K562 (cell line): ENCODE measurements at regions not wholly inside any gene's neighbourhood (a gene's known extent, or its start where the extent isn't known, plus 50 kb on each side); places are given as distances from the start of the nearest gene placed in this dataset.
"Not testable (repeated sequence)": the region's sequence is repeated elsewhere in the genome, so short reads cannot be mapped to it uniquely, and the experiment has no call there.

Experiments
- ATAC-seq: fragments of 200-7000 bp; cut with Tn5 transposase; 3 replicates; pipeline ENCODE4 v1.9.1; 2020; ENCODE audit warnings: moderate library complexity
- BruUV-seq: library from RNA; stranded (reverse); fragments of 400-500 nt; replicated peaks from 2 replicates; lab custom pipeline; 2021; lab: Mats Ljungman, UMichigan
- CTCF ChIA-PET: fragments of 300-600 bp; formaldehyde crosslinking; extraction: SDS; loops from one replicate; lab custom pipeline; 2021; ENCODE audit warnings: low intra/inter-chr PET ratio; lab: Yijun Ruan, JAX
- POLR2A ChIA-PET: fragments of 300-600, 350-650 bp; sonication (Branson Sonifier 250); formaldehyde crosslinking; extraction: SDS; loops from one replicate; lab custom pipeline; 2021; ENCODE audit warnings: antibody characterized with exemption, inconsistent platforms; lab: Yijun Ruan, JAX
- DNase-seq, 4 experiments: peaks; one replicate each; pipeline versions ENCODE4 v3.0.0 to v3.0.0-alpha.2; 2011 to 2018; ENCODE audit warnings: low spot score in 3 of 4, mixed read lengths in 3 of 4; ENCODE audit errors: extremely low read depth in 1 of 4
- FAIRE-seq: peaks from 2 replicates; lab custom pipeline; 2011; peaks lifted over from hg19 to GRCh38; lab: Jason Lieb, UNC
- H2AFZ ChIP-seq: 2 replicates; pipeline ENCODE4 v1.6.0; 2011; ENCODE audit warnings: low read depth, low read length, control low read depth, inconsistent platforms
- H3K27ac ChIP-seq: fragments of 200-600 bp; 3 replicates; pipeline ENCODE4 v1.8.0; 2011; ENCODE audit warnings: low read depth, mild to moderate bottlenecking, control low read depth, inconsistent platforms, low read length, moderate library complexity, mixed read lengths; ENCODE audit errors: extremely low read depth
- H3K27me3 ChIP-seq, 2 experiments: fragments of 300-600 bp in 1 of 2; 2 replicates in 1 of 2; 3 replicates in 1 of 2; pipeline versions ENCODE4 v1.6.0 to v1.8.0; 2011; ENCODE audit warnings: inconsistent platforms in 2 of 2, low read length in 2 of 2, mild to moderate bottlenecking in 1 of 2, mixed read lengths in 1 of 2, moderate library complexity in 1 of 2; ENCODE audit not compliant: control insufficient read depth in 2 of 2, insufficient read depth in 2 of 2
- H3K36me3 ChIP-seq: fragments of 300-600 bp; 3 replicates; pipeline ENCODE4 v1.8.0; 2011; ENCODE audit warnings: mild to moderate bottlenecking, low read length, inconsistent platforms; ENCODE audit not compliant: control insufficient read depth, insufficient read depth
- H3K4me1 ChIP-seq, 2 experiments: fragments of 200-600 bp in 1 of 2; replicated peaks in 1 of 2; 2 replicates in 1 of 2; 3 replicates in 1 of 2; pipeline versions ENCODE4 v1.5.1 to v1.8.0; 2011; ENCODE audit warnings: inconsistent platforms in 2 of 2, low read length in 2 of 2, mild to moderate bottlenecking in 1 of 2, mixed read lengths in 1 of 2, moderate library complexity in 1 of 2; ENCODE audit not compliant: control insufficient read depth in 2 of 2, insufficient read depth in 2 of 2
- H3K4me2 ChIP-seq: 2 replicates; pipeline ENCODE4 v1.6.1; 2011; ENCODE audit warnings: low read length, control low read depth, inconsistent platforms, mixed read lengths; ENCODE audit not compliant: insufficient read depth
- H3K4me3 ChIP-seq: fragments of 200-600 bp; sonication (generic), shearing (Covaris generic); 2 replicates; pipeline ENCODE4 v1.5.1; 2016; ENCODE audit warnings: control low read depth, inconsistent platforms
- H3K79me2 ChIP-seq: fragments of 200-600 bp; 3 replicates; pipeline ENCODE4 v1.8.0; 2011; ENCODE audit warnings: low read length, inconsistent platforms; ENCODE audit not compliant: control insufficient read depth, insufficient read depth
- H3K9ac ChIP-seq, 2 experiments: 2 replicates each; pipeline versions ENCODE4 v1.6.0 to v1.6.1; 2011; ENCODE audit warnings: low read depth in 2 of 2, low read length in 2 of 2, control low read depth in 1 of 2, inconsistent platforms in 1 of 2, mild to moderate bottlenecking in 1 of 2, mixed read lengths in 1 of 2; ENCODE audit not compliant: insufficient read depth in 1 of 2
- H3K9me1 ChIP-seq: one replicate; pipeline ENCODE4 v1.6.0; 2011; ENCODE audit warnings: inconsistent platforms, mild to moderate bottlenecking, low read length, moderate library complexity; ENCODE audit not compliant: control insufficient read depth, insufficient read depth
- H3K9me3 ChIP-seq: replicated peaks from 2 replicates; pipeline ENCODE4 v1.5.1; 2011; ENCODE audit warnings: low read depth, low read length, inconsistent platforms; ENCODE audit not compliant: control insufficient read depth, insufficient read depth
- H4K20me1 ChIP-seq: replicated peaks from 2 replicates; pipeline ENCODE4 v1.6.1; 2011; ENCODE audit warnings: low read length, inconsistent platforms, mixed read lengths; ENCODE audit not compliant: control insufficient read depth, insufficient read depth
- POLR2AphosphoS5 ChIP-seq: IDR thresholded peaks from 2 replicates; pipeline ENCODE4 v1.6.1; 2011; ENCODE audit warnings: mild to moderate bottlenecking, low read depth, low read length, moderate library complexity; ENCODE audit not compliant: control insufficient read depth, insufficient read depth
- POU5F1 ChIP-seq: fragments of 150-350 bp; IDR thresholded peaks from 2 replicates; pipeline ENCODE4 v1.6.1; 2014; ENCODE audit warnings: borderline replicate concordance, low read length, low read depth, mild to moderate bottlenecking; ENCODE audit not compliant: partially characterized antibody
- STAT5A ChIP-seq: IDR thresholded peaks from 2 replicates; pipeline ENCODE4 v1.6.1; 2012; ENCODE audit warnings: low read length, inconsistent platforms, borderline replicate concordance
- ZNF431 ChIP-seq: sonication (generic); formaldehyde crosslinking; IDR thresholded peaks from 2 replicates; pipeline ENCODE4 v1.8.0; 2022; ENCODE audit warnings: mild to moderate bottlenecking, missing genetic modification reagents
- WGBS: fragments of 100-300 bp; shearing (Covaris generic); methylation state at CpG from one replicate; pipeline ENCODE4 v1.1.6; 2016; ENCODE audit warnings: low coverage, mixed read lengths; ENCODE audit not compliant: insufficient coverage; ENCODE audit errors: missing lambda C conversion rate; 5-methylcytosine and 5-hydroxymethylcytosine counted together
- in situ Hi-C: fragments of 300-500 bp; cut with MboI; formaldehyde crosslinking; loops from 4 replicates; pipeline ENCODE4 v1.15.0; 2018; ENCODE audit warnings: inconsistent platforms, mixed read lengths
- intact Hi-C: fragments of 100-400 bp; cut with micrococcal nuclease; formaldehyde crosslinking; loops from 2 replicates; pipeline ENCODE4 v1.14.2; 2022
- TF ChIP-seq, protein P1 (sequence below): sonication (generic); formaldehyde crosslinking; IDR thresholded peaks from 2 replicates; pipeline ENCODE4 v1.8.0; 2023; ENCODE audit warnings: mild to moderate bottlenecking, missing genetic modification reagents

DNA sequence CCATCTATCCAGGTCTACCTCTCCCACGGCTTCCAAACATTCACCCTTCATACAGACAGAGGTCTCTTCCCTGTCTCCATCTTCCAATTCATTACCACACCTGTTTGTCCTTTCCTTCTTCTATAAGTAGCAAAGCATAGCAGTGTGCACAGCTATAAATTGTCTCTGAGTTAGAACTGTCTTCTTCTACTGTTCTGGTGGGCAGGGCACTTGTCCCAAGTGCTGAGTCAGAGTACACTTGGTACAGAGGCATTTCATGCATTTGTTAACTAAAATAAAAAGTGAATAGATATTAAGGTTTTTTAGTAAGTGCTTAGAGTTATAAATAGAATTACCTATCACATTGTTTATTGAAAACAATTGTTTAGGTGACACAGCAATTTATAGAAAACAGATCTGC is 150.1 kb upstream of the CCDC54 start (continued):
- TF ChIP-seq, protein P1, sequence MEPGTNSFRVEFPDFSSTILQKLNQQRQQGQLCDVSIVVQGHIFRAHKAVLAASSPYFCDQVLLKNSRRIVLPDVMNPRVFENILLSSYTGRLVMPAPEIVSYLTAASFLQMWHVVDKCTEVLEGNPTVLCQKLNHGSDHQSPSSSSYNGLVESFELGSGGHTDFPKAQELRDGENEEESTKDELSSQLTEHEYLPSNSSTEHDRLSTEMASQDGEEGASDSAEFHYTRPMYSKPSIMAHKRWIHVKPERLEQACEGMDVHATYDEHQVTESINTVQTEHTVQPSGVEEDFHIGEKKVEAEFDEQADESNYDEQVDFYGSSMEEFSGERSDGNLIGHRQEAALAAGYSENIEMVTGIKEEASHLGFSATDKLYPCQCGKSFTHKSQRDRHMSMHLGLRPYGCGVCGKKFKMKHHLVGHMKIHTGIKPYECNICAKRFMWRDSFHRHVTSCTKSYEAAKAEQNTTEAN (CRISPR knock-in tag), result no peak
- no peak for TF ChIP-seq POU5F1
- no peak for TF ChIP-seq STAT5A
- TF ChIP-seq POLR2AphosphoS5, result no peak
- TF ChIP-seq ZNF431 (CRISPR knock-in tag), result no peak

DNA sequence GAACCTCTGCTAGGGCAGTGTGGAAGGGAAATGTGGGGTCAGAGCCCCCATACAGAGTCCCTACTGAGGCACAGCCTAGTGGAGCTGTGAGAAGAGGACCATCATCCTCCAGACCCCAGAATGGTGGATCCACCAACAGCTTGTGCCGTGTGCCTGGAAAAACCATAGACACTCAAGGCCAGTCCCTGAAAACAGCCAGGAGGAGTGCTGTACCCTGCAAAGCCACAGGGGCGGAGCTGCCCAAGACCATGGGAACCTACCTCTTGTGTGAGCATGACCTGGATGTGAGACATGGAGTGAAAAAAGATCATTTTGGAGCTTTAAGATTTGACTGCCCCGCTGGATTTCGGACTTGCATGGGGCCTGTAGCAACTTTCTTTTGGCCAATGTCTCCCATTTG is 143.4 kb upstream of the CCDC54 start:
- H2AFZ ChIP-seq, H3K27me3 ChIP-seq, H3K27ac ChIP-seq, H3K9ac ChIP-seq, in situ Hi-C loops, H3K4me3 ChIP-seq, DNase-seq, H3K9me3 ChIP-seq, H3K4me1 ChIP-seq, H3K9me1 ChIP-seq, H4K20me1 ChIP-seq, H3K79me2 ChIP-seq, BruUV-seq, H3K36me3 ChIP-seq, ATAC-seq, H3K4me2 ChIP-seq, CTCF ChIA-PET, POLR2A ChIA-PET, FAIRE-seq: not testable (repeated sequence)
- WGBS, result 20% methylated on average over 4 of the region's 4 CpGs
- intact Hi-C loops, result loop anchor here (10.0 kb wide), 3 partner anchors 311 to 1251 kb away; no protein-coding TSS in a partner anchor
